K562 (cell line): ENCODE measurements at regions not wholly inside any gene's neighbourhood (a gene's known extent, or its start where the extent isn't known, plus 50 kb on each side); places are given as distances from the start of the nearest gene placed in this dataset.
"Not testable (repeated sequence)": the region's sequence is repeated elsewhere in the genome, so short reads cannot be mapped to it uniquely, and the experiment has no call there.

Source experiments
- BCL6 ChIP-seq: fragments of 250-450 bp; sonication (Bioruptor Pico); IDR thresholded peaks from 2 replicates; pipeline ENCODE4 v1.4.0; 2020
- EZH2 ChIP-seq: IDR thresholded peaks from 2 replicates; pipeline ENCODE4 v1.6.1; 2012; ENCODE audit warnings: low read depth, mild to moderate bottlenecking, inconsistent platforms, low read length, borderline replicate concordance
- HDAC6 ChIP-seq: IDR thresholded peaks from 2 replicates; pipeline ENCODE4 v1.6.1; 2012; ENCODE audit warnings: low read depth, mild to moderate bottlenecking, control low read depth, inconsistent platforms, low read length, moderate library complexity
- JUND ChIP-seq, 2 experiments: IDR thresholded peaks; 2 replicates in 1 of 2; 3 replicates in 1 of 2; pipeline ENCODE4 v1.6.1; 2011; ENCODE audit warnings: borderline replicate concordance in 2 of 2, low read depth in 2 of 2, low read length in 2 of 2, improper control_type of control experiment in 1 of 2, missing biosample characterization in 1 of 2, missing genetic modification characterization in 1 of 2, missing genetic modification reagents in 1 of 2
- NFYB ChIP-seq: IDR thresholded peaks from 2 replicates; pipeline ENCODE4 v1.6.1; 2011; ENCODE audit warnings: mild to moderate bottlenecking, moderate library complexity; ENCODE audit not compliant: insufficient read length; ENCODE audit errors: extremely low read depth
- TF ChIP-seq, protein P1 (sequence below), 2 experiments: IDR thresholded peaks; 2 replicates each; pipeline ENCODE4 v1.6.1; 2012; ENCODE audit warnings: improper control_type of control experiment in 2 of 2, low read depth in 2 of 2, low read length in 2 of 2, borderline replicate concordance in 1 of 2

DNA sequence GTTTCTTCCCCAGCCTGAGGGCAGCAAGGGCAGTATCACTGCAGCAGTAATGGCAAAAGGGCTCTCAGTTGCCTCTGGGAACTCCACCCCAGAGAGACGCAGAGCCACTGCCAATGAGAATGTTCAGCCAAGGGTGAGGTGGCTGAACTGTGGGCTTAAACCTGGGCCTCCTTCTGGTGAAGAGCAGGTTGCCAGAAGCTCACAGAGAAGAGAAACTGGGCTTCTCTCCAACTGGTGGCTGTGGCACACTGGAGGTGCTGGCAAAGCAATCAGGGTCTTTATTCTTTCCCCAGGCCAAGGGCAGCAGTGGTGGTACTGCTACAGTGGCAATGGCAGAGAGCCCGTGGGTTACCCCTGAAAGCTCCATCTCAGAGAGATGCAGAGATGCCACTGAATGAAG lies 54.9 kb upstream of the ANKRD30B start:
- TF ChIP-seq EZH2; HDAC6; NFYB; JUND (IDR thresholded peaks at IDR 0.05; ENCODE audit: borderline replicate concordance, low read depth, low read length); JUND (tag; IDR thresholded peaks at IDR 0.05; ENCODE audit: borderline replicate concordance, low read depth, low read length); BCL6 (CRISPR knock-in tag): not testable (repeated sequence)
- TF ChIP-seq, protein P1, sequence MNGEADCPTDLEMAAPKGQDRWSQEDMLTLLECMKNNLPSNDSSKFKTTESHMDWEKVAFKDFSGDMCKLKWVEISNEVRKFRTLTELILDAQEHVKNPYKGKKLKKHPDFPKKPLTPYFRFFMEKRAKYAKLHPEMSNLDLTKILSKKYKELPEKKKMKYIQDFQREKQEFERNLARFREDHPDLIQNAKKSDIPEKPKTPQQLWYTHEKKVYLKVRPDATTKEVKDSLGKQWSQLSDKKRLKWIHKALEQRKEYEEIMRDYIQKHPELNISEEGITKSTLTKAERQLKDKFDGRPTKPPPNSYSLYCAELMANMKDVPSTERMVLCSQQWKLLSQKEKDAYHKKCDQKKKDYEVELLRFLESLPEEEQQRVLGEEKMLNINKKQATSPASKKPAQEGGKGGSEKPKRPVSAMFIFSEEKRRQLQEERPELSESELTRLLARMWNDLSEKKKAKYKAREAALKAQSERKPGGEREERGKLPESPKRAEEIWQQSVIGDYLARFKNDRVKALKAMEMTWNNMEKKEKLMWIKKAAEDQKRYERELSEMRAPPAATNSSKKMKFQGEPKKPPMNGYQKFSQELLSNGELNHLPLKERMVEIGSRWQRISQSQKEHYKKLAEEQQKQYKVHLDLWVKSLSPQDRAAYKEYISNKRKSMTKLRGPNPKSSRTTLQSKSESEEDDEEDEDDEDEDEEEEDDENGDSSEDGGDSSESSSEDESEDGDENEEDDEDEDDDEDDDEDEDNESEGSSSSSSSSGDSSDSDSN (IDR thresholded peaks at IDR 0.05; ENCODE audit: borderline replicate concordance in 1 of 2, low read depth in 2 of 2, low read length in 2 of 2) = not testable (repeated sequence)
